ENCODE measurements at regions not wholly inside any gene's neighbourhood (a gene's known extent, or its start where the extent isn't known, plus 50 kb on each side); places are given as distances from the start of the nearest gene placed in this dataset.

GRCh38 chr13:55437162-55437561 lies 1703.6 kb upstream of the PRR20A start:
- TF ChIP-seq, protein P1, sequence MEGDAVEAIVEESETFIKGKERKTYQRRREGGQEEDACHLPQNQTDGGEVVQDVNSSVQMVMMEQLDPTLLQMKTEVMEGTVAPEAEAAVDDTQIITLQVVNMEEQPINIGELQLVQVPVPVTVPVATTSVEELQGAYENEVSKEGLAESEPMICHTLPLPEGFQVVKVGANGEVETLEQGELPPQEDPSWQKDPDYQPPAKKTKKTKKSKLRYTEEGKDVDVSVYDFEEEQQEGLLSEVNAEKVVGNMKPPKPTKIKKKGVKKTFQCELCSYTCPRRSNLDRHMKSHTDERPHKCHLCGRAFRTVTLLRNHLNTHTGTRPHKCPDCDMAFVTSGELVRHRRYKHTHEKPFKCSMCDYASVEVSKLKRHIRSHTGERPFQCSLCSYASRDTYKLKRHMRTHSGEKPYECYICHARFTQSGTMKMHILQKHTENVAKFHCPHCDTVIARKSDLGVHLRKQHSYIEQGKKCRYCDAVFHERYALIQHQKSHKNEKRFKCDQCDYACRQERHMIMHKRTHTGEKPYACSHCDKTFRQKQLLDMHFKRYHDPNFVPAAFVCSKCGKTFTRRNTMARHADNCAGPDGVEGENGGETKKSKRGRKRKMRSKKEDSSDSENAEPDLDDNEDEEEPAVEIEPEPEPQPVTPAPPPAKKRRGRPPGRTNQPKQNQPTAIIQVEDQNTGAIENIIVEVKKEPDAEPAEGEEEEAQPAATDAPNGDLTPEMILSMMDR (IDR thresholded peaks at IDR 0.05), result no peak
- TF ChIP-seq POLR2A (IDR thresholded peaks at IDR 0.05), result no peak

All from Peyer's patch (tissue), 4 donors.